DND-41 (cell line): ENCODE measurements at regions not wholly inside any gene's neighbourhood (a gene's known extent, or its start where the extent isn't known, plus 50 kb on each side); places are given as distances from the start of the nearest gene placed in this dataset.

Source experiments
- ATAC-seq: fragments of 200-7000 bp; cut with Tn5 transposase; 3 replicates; pipeline ENCODE4 v1.9.1; 2021; ENCODE audit warnings: low read depth; ENCODE audit not compliant: insufficient read depth
- DNase-seq: peaks from one replicate; pipeline ENCODE4 v3.0.0-alpha.2; 2020
- H2AFZ ChIP-seq: 2 replicates; pipeline ENCODE4 v1.6.0; 2012; ENCODE audit warnings: low read depth, low read length
- H3K27ac ChIP-seq: 2 replicates; pipeline ENCODE4 v1.5.1; 2012; ENCODE audit warnings: low read length, inconsistent platforms
- H3K27me3 ChIP-seq: fragments of 200-600 bp; sonication (generic); 2 replicates; pipeline ENCODE4 v1.6.0; 2012; ENCODE audit warnings: low read length, mild to moderate bottlenecking, inconsistent platforms; ENCODE audit not compliant: insufficient read depth, poor library complexity
- H3K36me3 ChIP-seq: 2 replicates; pipeline ENCODE4 v1.5.1; 2012; ENCODE audit warnings: low read length, inconsistent platforms; ENCODE audit not compliant: insufficient read depth
- H3K4me1 ChIP-seq: 2 replicates; pipeline ENCODE4 v1.5.1; 2012; ENCODE audit warnings: mild to moderate bottlenecking, low read length; ENCODE audit not compliant: insufficient read depth
- H3K4me2 ChIP-seq: 2 replicates; pipeline ENCODE4 v1.6.0; 2012; ENCODE audit warnings: mild to moderate bottlenecking, moderate library complexity, low read length, inconsistent platforms; ENCODE audit not compliant: insufficient read depth
- H3K4me3 ChIP-seq, 2 experiments: fragments of 200-600 bp in 1 of 2; shearing (Covaris generic) in 1 of 2; 2 replicates each; pipeline ENCODE4 v1.5.1; 2012 to 2016; ENCODE audit warnings: inconsistent platforms in 2 of 2, low read length in 2 of 2, mild to moderate bottlenecking in 2 of 2, low read depth in 1 of 2, moderate library complexity in 1 of 2
- H3K79me2 ChIP-seq: 2 replicates; pipeline ENCODE4 v1.6.0; 2012; ENCODE audit warnings: low read length, inconsistent platforms; ENCODE audit not compliant: insufficient read depth
- H3K9ac ChIP-seq: 2 replicates; pipeline ENCODE4 v1.6.0; 2012; ENCODE audit warnings: low read depth, mild to moderate bottlenecking, inconsistent platforms, low read length, moderate library complexity
- H3K9me3 ChIP-seq: 2 replicates; pipeline ENCODE4 v1.5.1; 2012; ENCODE audit warnings: low read length, moderate library complexity, mild to moderate bottlenecking, inconsistent platforms; ENCODE audit not compliant: insufficient read depth, severe bottlenecking
- H4K20me1 ChIP-seq: 2 replicates; pipeline ENCODE4 v1.6.0; 2012; ENCODE audit warnings: low read length; ENCODE audit not compliant: insufficient read depth
- EZH2 ChIP-seq: IDR thresholded peaks from 3 replicates; pipeline ENCODE4 v1.6.1; 2012; ENCODE audit warnings: borderline replicate concordance, low read depth, mild to moderate bottlenecking, moderate library complexity, low read length, inconsistent platforms; ENCODE audit not compliant: severe bottlenecking
- TF ChIP-seq, protein P1 (sequence below): IDR thresholded peaks from 2 replicates; pipeline ENCODE4 v1.5.1; 2012; ENCODE audit warnings: borderline replicate concordance, low read length, moderate library complexity, mild to moderate bottlenecking; ENCODE audit not compliant: poor library complexity, severe bottlenecking; ENCODE audit errors: extremely low read depth

DNA sequence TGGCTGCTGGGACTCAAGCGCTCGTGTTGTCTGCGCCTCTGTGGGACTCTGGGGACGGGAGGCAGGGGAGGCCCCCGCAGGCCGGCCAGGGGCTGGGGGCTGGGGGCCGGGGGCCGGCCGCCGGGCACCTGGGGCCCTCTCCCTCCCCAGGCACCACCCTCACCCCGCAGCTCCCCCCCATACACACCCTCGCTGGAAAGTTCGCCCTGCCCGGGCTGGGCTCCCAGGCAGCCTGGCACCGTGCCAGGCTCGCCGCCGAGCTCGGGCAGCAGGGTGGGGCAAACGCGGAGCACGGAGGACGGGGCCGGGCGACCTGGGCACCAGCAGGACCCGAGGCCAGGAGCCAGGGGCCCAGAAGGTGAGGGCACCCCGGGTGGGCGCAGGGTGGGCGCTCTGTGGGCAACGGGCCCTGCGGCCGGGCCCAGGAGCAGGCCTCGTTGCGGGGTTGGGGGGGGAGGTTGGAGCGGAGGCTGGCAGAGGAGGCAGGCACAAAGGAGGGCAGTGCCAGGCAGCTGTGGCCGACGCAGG is 76.7 kb upstream of the WNT7B start:
- TF ChIP-seq EZH2 = no peak
- TF ChIP-seq, protein P1, sequence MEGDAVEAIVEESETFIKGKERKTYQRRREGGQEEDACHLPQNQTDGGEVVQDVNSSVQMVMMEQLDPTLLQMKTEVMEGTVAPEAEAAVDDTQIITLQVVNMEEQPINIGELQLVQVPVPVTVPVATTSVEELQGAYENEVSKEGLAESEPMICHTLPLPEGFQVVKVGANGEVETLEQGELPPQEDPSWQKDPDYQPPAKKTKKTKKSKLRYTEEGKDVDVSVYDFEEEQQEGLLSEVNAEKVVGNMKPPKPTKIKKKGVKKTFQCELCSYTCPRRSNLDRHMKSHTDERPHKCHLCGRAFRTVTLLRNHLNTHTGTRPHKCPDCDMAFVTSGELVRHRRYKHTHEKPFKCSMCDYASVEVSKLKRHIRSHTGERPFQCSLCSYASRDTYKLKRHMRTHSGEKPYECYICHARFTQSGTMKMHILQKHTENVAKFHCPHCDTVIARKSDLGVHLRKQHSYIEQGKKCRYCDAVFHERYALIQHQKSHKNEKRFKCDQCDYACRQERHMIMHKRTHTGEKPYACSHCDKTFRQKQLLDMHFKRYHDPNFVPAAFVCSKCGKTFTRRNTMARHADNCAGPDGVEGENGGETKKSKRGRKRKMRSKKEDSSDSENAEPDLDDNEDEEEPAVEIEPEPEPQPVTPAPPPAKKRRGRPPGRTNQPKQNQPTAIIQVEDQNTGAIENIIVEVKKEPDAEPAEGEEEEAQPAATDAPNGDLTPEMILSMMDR = no peak
- peak overlapping the region; percentile 80 for H2AFZ ChIP-seq
- H3K9me3 ChIP-seq = no peaks in the 10 kb centered on the region
- peaks cover 66% of the 10 kb centered on the region for H3K79me2 ChIP-seq
- H3K4me3 ChIP-seq = peak overlapping the region; percentile 68 to 84; a peak in 3 of 4 replicates
- H3K9ac ChIP-seq = peak overlapping the region; percentile 95
- DNase-seq = peak; percentile 68
- H3K27ac ChIP-seq = peak overlapping the region; percentile 87
- H3K4me2 ChIP-seq = peak overlapping the region; percentile 82
- H4K20me1 ChIP-seq = no peaks in the 10 kb centered on the region
- H3K27me3 ChIP-seq = no peaks in the 10 kb centered on the region
- peaks cover 58% of the 10 kb centered on the region for H3K4me1 ChIP-seq
- ATAC-seq = peak; percentile 58
- peaks cover 2% of the 10 kb centered on the region for H3K36me3 ChIP-seq

DNA sequence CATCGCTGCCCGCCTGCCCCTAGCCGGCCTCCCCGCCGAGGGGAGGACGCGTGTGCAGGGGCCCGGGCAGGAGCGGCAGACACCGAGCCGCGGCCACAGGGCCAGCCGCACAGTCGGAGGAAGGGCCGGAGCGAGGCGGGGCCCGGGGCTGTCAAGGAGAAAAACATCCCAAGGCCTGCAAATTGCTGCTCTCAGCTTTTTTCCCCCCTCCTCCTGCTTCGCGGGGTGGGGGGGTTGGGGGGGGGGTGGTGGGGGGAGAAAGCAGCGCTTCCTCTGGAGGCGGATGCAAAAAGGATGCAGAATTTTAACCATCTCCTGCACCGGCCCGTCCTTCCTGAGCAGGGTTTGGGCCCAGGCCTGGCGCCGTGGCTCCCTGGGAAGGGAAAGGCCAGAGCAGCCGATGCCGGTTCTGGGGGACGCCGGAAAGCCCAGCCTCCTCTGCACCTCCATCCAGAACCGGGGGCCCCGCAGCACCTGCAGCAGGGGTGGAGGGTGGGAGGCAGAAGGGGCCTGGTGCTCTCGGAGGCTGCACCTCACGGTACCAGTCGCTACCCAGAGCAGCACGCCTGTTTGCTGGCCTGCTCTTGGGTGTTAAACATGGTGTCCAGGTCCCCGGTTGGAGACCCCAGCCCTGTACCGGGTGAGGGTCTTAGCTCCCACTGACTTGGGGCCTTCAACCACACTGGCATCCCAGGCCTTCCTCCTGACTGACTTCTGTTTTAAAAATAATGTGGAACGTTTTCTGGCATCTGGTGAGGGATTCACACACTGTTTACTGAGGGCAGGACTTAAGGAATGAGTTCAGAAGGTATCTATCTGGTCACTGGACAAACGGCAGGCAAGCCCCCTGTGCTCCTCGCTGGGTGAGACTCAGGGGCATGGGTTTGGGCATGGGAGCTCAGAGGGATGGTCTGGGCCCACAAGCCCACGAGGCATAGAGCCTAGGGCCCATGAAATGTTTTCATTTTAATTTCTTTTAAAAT is 77.4 kb upstream of the WNT7B start:
- H3K36me3 ChIP-seq = peaks cover 8% of the 10 kb centered on the region
- H3K4me1 ChIP-seq = peaks cover 63% of the 10 kb centered on the region
- ATAC-seq (peak; percentile 46), DNase-seq (peak; percentile 67)
- H3K9me3 ChIP-seq = no peaks in the 10 kb centered on the region
- H3K4me2 ChIP-seq = peak overlapping the region; percentile 82
- peak overlapping the region; percentile 95 for H3K9ac ChIP-seq
- no peaks in the 10 kb centered on the region for H3K27me3 ChIP-seq
- no peaks in the 10 kb centered on the region for H4K20me1 ChIP-seq
- H3K27ac ChIP-seq = peak overlapping the region; percentile 87
- H3K79me2 ChIP-seq = peaks cover 74% of the 10 kb centered on the region
- TF ChIP-seq EZH2 = no peak
- TF ChIP-seq, protein P1 = no peak
- peak overlapping the region; percentile 82 for H2AFZ ChIP-seq
- peak overlapping the region; percentile 68 to 84 for H3K4me3 ChIP-seq

DNA sequence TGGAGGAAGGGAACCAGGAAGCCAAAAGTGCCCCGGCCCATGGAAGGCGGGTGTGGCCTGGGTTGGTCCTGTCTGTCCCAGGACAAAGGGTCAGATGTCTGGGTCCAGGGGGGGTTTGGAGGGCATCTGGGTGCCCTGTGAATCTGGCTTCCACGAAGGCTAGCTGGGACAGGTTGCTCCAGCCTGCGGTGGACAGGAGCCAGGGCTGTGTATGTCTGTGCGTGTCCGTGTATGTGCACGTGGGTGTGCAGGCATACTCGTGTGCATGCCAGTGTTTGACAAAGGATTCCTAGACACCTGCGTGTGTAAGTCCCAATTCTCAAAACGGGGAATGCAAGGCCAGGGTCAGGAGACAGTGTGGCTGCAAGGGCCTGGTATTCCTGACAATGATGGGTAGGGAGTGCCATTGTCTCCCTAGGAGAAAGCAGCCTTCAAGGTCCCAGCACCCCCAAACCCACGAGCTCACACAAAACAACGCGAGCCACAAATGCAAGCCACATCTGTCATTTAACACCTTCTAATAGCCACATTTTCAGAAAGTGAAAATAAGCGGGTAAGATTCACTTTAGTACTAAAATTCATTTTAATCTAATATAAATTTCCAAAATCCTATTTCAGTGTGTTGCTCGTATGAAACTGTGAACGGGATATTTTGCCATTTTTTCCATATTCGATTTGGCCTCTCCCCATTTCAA is 78.4 kb upstream of the WNT7B start:
- peaks cover 8% of the 10 kb centered on the region for H3K36me3 ChIP-seq
- H2AFZ ChIP-seq = no peak overlapping the region
- no peaks in the 10 kb centered on the region for H4K20me1 ChIP-seq
- peak overlapping the region; percentile 82 for H3K4me2 ChIP-seq
- peak overlapping the region; percentile 87 for H3K27ac ChIP-seq
- peaks cover 63% of the 10 kb centered on the region for H3K4me1 ChIP-seq
- peak overlapping the region in 1 of 2 experiments; percentile 68; a peak in 3 of 4 replicates for H3K4me3 ChIP-seq
- TF ChIP-seq, protein P1 = no peak
- no peak for TF ChIP-seq EZH2
- H3K9me3 ChIP-seq = no peaks in the 10 kb centered on the region
- H3K27me3 ChIP-seq = no peaks in the 10 kb centered on the region
- DNase-seq (no peak), ATAC-seq (no peak)
- H3K79me2 ChIP-seq = peaks cover 82% of the 10 kb centered on the region
- H3K9ac ChIP-seq = peak overlapping the region; percentile 95
